ENCODE measurements at regions not wholly inside any gene's neighbourhood (a gene's known extent, or its start where the extent isn't known, plus 50 kb on each side); places are given as distances from the start of the nearest gene placed in this dataset.
A peak's percentile ranks its signal among the peaks of the same experiment; 100 is the strongest.

DNA sequence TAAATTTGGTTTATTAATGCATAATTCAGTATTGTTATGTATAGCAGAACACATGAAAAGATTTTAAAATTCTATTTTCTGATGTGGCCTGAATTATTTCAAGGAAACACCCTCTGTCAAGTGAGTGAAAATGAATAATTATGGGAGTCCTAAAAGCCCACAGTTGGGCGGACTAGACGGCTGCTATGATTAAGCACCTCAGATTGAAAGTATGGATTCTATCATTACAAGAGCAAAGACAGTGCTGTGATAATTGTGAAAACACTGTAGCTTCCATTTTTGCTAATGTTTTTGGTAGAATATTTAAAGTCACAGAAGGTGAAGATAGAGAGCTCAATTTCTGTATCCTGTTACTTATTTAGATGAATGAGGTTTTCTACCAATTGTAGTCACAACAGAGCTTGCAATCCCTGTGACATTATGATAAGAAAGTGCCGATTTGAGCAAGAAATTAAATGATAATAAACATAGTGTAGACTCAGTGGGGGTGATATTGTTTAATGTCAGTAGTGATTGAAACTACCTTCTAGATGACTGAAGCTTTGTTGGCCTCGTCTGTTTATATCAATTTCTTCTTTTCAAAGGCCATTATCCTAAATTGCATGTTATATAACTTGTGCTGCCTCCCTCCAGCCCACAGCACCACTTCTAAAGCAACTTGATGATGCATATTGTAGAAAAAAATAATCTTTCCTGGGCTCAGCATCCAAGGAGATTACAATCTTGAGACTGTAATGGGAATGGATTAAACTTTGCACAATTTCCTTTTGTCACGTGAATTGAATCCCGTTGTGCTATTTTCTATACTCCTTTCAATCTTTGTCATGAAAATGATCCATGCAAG is 359.8 kb downstream of the BTG1 start:
- DNase-seq (ENCODE audit: low read depth) = no peak
- no peak overlapping the region for H3K4me3 ChIP-seq (ENCODE audit: low read depth, low read length)
- TF ChIP-seq, protein P1, sequence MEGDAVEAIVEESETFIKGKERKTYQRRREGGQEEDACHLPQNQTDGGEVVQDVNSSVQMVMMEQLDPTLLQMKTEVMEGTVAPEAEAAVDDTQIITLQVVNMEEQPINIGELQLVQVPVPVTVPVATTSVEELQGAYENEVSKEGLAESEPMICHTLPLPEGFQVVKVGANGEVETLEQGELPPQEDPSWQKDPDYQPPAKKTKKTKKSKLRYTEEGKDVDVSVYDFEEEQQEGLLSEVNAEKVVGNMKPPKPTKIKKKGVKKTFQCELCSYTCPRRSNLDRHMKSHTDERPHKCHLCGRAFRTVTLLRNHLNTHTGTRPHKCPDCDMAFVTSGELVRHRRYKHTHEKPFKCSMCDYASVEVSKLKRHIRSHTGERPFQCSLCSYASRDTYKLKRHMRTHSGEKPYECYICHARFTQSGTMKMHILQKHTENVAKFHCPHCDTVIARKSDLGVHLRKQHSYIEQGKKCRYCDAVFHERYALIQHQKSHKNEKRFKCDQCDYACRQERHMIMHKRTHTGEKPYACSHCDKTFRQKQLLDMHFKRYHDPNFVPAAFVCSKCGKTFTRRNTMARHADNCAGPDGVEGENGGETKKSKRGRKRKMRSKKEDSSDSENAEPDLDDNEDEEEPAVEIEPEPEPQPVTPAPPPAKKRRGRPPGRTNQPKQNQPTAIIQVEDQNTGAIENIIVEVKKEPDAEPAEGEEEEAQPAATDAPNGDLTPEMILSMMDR (IDR thresholded peaks at IDR 0.05; ENCODE audit: insufficient read depth, low read depth, low read length, missing control alignments) = no peak

DNA sequence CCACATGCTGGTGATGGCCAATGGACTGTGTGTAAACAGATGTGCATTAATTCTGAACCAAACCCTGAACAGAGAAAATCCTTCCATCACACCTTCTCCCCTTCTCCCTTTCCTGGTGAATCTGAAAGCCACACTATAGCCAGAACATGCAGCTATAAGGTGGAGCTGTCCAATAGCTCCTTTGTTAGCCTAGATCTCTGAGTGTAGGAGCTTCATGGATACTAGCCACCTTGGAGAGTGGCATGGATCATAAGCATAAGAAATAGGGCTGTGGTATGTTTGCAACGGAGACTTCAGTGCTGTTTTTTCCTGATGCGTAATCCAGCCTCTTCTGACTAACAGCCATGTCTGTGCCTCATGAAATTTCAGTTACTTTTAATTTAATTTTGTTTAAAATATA is 364.5 kb downstream of the BTG1 start:
- no peak for DNase-seq (ENCODE audit: low read depth)
- no peak overlapping the region for H3K4me3 ChIP-seq (ENCODE audit: low read depth, low read length)
- TF ChIP-seq, protein P1 (IDR thresholded peaks at IDR 0.05; ENCODE audit: insufficient read depth, low read depth, low read length, missing control alignments) = no peak

DNA sequence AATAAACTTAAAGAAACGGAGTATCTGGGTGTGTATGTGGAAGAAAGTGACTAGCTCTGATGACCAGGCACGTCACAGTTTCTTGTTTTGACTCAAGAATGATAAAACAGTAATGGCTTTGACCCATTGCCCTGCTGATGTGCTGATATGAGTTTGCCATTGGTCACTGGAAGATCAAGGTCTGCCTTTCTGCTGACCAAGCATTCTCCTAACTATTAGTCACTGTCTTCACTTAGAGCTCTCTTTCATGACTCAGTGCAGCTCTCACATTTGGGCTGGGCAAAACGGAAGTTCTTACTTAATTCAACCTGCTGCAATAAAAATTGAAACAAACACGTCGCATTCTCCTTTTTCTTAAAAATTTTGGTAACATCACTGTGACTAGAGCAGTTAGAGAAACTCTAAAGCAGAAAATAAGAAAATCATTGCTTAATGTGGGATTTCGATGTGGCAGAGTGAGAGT is 366.7 kb downstream of the BTG1 start:
- H3K4me3 ChIP-seq (ENCODE audit: low read depth, low read length) = peak overlapping the region; percentile 54
- TF ChIP-seq, protein P1 (IDR thresholded peaks at IDR 0.05; ENCODE audit: insufficient read depth, low read depth, low read length, missing control alignments) = no peak
- DNase-seq (ENCODE audit: low read depth) = peak; percentile 94

DNA sequence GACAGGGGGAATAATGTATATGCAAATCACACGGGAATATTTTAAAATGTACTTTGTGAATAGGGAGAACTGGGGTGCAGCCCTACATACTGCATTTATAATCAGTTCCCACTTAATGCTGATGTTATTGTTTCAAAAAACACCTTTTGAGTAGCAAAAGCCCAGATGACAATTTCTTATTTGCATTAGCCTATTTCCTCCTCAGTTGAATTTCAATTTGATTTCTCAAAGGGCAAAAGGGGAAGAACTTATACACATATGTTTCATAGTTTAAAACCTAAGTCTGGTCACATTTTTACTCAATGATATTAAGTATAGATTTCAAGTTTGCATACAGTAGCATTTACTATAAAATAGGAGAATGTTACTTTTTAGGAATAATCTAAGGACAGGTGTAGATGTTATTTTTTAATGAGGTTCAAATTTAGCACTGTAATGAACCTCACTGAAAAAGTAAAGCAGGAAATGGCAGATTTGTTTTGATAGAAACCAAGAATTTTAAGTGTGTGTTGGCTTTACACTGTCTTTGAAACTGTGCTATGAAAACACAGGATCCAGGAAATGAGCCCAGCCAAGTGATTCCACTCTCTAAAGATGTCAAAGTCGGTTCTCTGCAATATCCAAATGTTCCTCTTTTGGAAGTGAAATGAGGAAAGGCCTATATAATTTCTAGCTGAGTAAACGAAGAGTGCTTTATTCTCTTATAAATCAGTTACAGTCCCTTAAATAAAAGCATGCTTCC is 367.4 kb downstream of the BTG1 start:
- TF ChIP-seq, protein P1 (IDR thresholded peaks at IDR 0.05; ENCODE audit: insufficient read depth, low read depth, low read length, missing control alignments) = no peak
- peak overlapping the region; percentile 49 for H3K4me3 ChIP-seq (ENCODE audit: low read depth, low read length)
- peak; percentile 65 for DNase-seq (ENCODE audit: low read depth)

DNA sequence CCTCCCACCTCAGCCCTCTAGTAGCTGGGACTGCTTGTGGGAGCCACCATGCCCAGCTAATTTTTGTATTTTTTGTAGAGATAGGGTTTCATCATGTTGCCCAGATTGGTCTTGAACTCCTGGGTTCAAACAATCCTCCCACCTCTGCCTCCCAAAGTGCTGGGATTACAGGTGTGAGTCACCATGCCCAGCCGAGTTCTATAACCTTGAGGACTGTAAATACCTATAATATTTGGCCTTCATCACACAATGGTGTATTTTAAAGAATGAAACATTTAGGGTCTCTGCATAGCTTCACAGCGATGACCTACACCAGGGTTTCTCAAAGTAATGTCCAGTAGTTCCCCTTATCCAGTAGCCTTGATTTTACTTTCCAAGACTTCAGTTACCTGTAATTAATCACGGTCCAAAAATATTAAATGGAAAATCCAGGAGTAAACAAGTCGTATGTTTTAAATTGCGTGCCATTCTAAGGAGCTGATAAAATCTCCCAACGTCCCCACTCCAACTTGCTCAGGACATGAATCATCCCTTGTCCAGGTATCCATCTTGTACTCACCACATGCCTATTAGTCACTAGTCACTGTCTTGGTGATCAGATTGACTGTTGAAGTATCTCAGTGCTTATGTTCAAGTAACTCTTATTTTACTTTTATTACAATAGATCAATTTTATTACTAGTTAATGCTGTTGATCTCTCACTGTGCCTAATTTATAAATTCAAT is 368.2 kb downstream of the BTG1 start:
- H3K4me3 ChIP-seq (ENCODE audit: low read depth, low read length) = no peak overlapping the region
- no peak for DNase-seq (ENCODE audit: low read depth)
- TF ChIP-seq, protein P1 (IDR thresholded peaks at IDR 0.05; ENCODE audit: insufficient read depth, low read depth, low read length, missing control alignments) = no peak

DNA sequence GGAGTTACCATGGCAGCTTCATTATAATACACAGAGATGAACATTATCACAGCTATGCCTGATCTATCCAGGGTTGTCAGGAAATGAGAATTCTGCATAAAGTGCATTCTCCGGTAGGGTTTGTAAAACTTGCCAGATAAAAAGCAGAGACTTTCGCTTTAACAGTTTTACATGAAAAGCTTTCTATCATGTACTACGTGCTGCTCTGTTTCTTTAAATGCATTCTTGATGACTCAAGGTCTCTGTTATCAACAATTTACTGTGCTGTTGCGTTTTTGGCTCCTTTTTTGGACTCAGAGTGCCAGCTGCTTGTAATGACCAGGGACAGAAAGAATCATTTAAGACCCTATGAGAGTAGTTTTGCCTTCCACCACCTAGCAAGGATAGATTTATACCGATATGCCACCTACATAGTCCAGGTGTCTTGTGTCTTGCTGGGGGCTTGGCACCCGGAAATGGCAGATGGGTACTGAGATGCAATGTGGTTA is 371.2 kb downstream of the BTG1 start:
- no peak overlapping the region for H3K4me3 ChIP-seq (ENCODE audit: low read depth, low read length)
- TF ChIP-seq, protein P1 (IDR thresholded peaks at IDR 0.05; ENCODE audit: insufficient read depth, low read depth, low read length, missing control alignments) = no peak
- DNase-seq (ENCODE audit: low read depth) = peak; percentile 24
